SK-N-SH treated with all-trans-retinoic acid at 6 μM for 48 hours (cell line): ENCODE measurements at regions not wholly inside any gene's neighbourhood (a gene's known extent, or its start where the extent isn't known, plus 50 kb on each side); places are given as distances from the start of the nearest gene placed in this dataset.

Experiments used
- ATAC-seq: fragments of 200-7000 bp; cut with Tn5 transposase; 3 replicates; pipeline ENCODE4 v1.9.1; 2020; ENCODE audit warnings: mild to moderate bottlenecking, moderate library complexity
- BACH2 ChIP-seq: fragments of 250-450 bp; sonication (Bioruptor Pico); IDR thresholded peaks from 2 replicates; pipeline ENCODE4 v1.9.0; 2021; ENCODE audit warnings: mild to moderate bottlenecking, borderline replicate concordance
- CREB5 ChIP-seq: fragments of 250-450 bp; sonication (Bioruptor Pico); IDR thresholded peaks from 2 replicates; pipeline ENCODE4 v1.5.1; 2020; ENCODE audit warnings: low read depth, mild to moderate bottlenecking, moderate library complexity
- CSRNP3 ChIP-seq: fragments of 250-450 bp; sonication (Bioruptor Pico); IDR thresholded peaks from 2 replicates; pipeline ENCODE4 v1.5.1; 2021; ENCODE audit warnings: mild to moderate bottlenecking, moderate library complexity
- ESRRG ChIP-seq: fragments of 250-450 bp; sonication (Bioruptor Pico); IDR thresholded peaks from 2 replicates; pipeline ENCODE4 v1.6.1; 2021; ENCODE audit warnings: mild to moderate bottlenecking
- GLIS3 ChIP-seq: fragments of 250-450 bp; sonication (Bioruptor Pico); IDR thresholded peaks from 2 replicates; pipeline ENCODE4 v1.5.0; 2020; ENCODE audit warnings: mild to moderate bottlenecking, moderate library complexity
- ISL1 ChIP-seq: fragments of 250-450 bp; sonication (Bioruptor Pico); IDR thresholded peaks from 2 replicates; pipeline ENCODE4 v2.1.2; 2022; ENCODE audit warnings: mild to moderate bottlenecking, moderate library complexity
- OSR1 ChIP-seq: fragments of 250-450 bp; sonication (Bioruptor Pico); IDR thresholded peaks from 2 replicates; pipeline ENCODE4 v1.8.0; 2022; ENCODE audit warnings: moderate library complexity, mild to moderate bottlenecking, inconsistent platforms
- PATZ1 ChIP-seq: fragments of 250-450 bp; sonication (Bioruptor Pico); IDR thresholded peaks from 2 replicates; pipeline ENCODE4 v1.8.0; 2020; ENCODE audit warnings: mild to moderate bottlenecking, moderate library complexity, borderline replicate concordance
- POU6F1 ChIP-seq: fragments of 250-450 bp; sonication (Bioruptor Pico); IDR thresholded peaks from 2 replicates; pipeline ENCODE4 v1.8.0; 2021; ENCODE audit warnings: low read depth, mild to moderate bottlenecking, moderate library complexity, borderline replicate concordance
- PPARA ChIP-seq: fragments of 250-450 bp; sonication (Bioruptor Pico); IDR thresholded peaks from 2 replicates; pipeline ENCODE4 v1.5.0; 2020; ENCODE audit warnings: mild to moderate bottlenecking, borderline replicate concordance
- RARB ChIP-seq: fragments of 250-450 bp; sonication (Bioruptor Pico); IDR thresholded peaks from 2 replicates; pipeline ENCODE4 v1.8.0; 2021; ENCODE audit warnings: mild to moderate bottlenecking, moderate library complexity
- SNAI2 ChIP-seq: fragments of 250-450 bp; sonication (Bioruptor Pico); IDR thresholded peaks from 2 replicates; pipeline ENCODE4 v1.5.0; 2020; ENCODE audit warnings: mild to moderate bottlenecking, moderate library complexity
- TCF4 ChIP-seq: fragments of 250-450 bp; sonication (Bioruptor Pico); IDR thresholded peaks from 2 replicates; pipeline ENCODE4 v1.8.0; 2021; ENCODE audit warnings: mild to moderate bottlenecking, moderate library complexity, borderline replicate concordance
- TSHZ2 ChIP-seq: fragments of 250-450 bp; sonication (Bioruptor Pico); IDR thresholded peaks from 2 replicates; pipeline ENCODE4 v1.5.0; 2020; ENCODE audit warnings: mild to moderate bottlenecking, moderate library complexity
- ZFP3 ChIP-seq: fragments of 250-450 bp; sonication (Bioruptor Pico); IDR thresholded peaks from 2 replicates; pipeline ENCODE4 v1.5.0; 2020; ENCODE audit warnings: mild to moderate bottlenecking, moderate library complexity
- ZFP30 ChIP-seq: fragments of 450-650 bp; formaldehyde crosslinking; IDR thresholded peaks from 2 replicates; pipeline ENCODE4 v1.5.0; 2022; ENCODE audit warnings: mild to moderate bottlenecking, moderate library complexity
- ZNF565 ChIP-seq: fragments of 450-650 bp; formaldehyde crosslinking; conservative IDR thresholded peaks from 2 replicates; pipeline ENCODE4 v1.5.0; 2020; ENCODE audit warnings: low read depth, mild to moderate bottlenecking, moderate library complexity
- ZNF70 ChIP-seq: fragments of 450-650 bp; formaldehyde crosslinking; IDR thresholded peaks from 2 replicates; pipeline ENCODE4 v1.5.0; 2020; ENCODE audit warnings: mild to moderate bottlenecking, moderate library complexity
- ZNF8 ChIP-seq: fragments of 450-650 bp; formaldehyde crosslinking; IDR thresholded peaks from 2 replicates; pipeline ENCODE4 v1.5.0; 2020; ENCODE audit warnings: mild to moderate bottlenecking, moderate library complexity

- TF ChIP-seq ESRRG (CRISPR knock-in tag) (no peak), ZNF8 (CRISPR knock-in tag) (peak; percentile 91)
- TF ChIP-seq, all 23 proteins: peak for 1
- ATAC-seq, result no peak
Measured at GRCh38 chr16:61074324-61074723, 961.9 kb downstream of the CDH8 start.

GRCh38 chr16:61057635-61058034 is 978.6 kb downstream of the CDH8 start:
- TF ChIP-seq CREB5 (no peak), GLIS3 (CRISPR knock-in tag) (no peak), PPARA (CRISPR knock-in tag) (no peak), BACH2 (no peak), PATZ1 (no peak), ZFP30 (CRISPR knock-in tag) (no peak), CSRNP3 (CRISPR knock-in tag) (no peak), TCF4 (CRISPR knock-in tag) (no peak), RARB (CRISPR knock-in tag) (no peak), SNAI2 (CRISPR knock-in tag) (no peak), OSR1 (CRISPR knock-in tag) (no peak), TSHZ2 (no peak), ZNF70 (CRISPR knock-in tag) (no peak), ZNF565 (CRISPR knock-in tag) (no peak), ISL1 (CRISPR knock-in tag) (no peak), ZNF8 (CRISPR knock-in tag) (no peak), POU6F1 (no peak)
- TF ChIP-seq, all 23 proteins: peak for 0
- no peak for ATAC-seq

- ATAC-seq, result no peak
- TF ChIP-seq ZNF8 (CRISPR knock-in tag) (no peak), ZNF565 (CRISPR knock-in tag) (no peak), POU6F1 (no peak), ESRRG (CRISPR knock-in tag) (no peak), ISL1 (CRISPR knock-in tag) (no peak), TCF4 (CRISPR knock-in tag) (no peak), OSR1 (CRISPR knock-in tag) (no peak), ZFP30 (CRISPR knock-in tag) (no peak), PATZ1 (no peak), ZNF70 (CRISPR knock-in tag) (no peak), ZFP3 (CRISPR knock-in tag) (no peak), CSRNP3 (CRISPR knock-in tag) (no peak), CREB5 (no peak), PPARA (CRISPR knock-in tag) (no peak)
Measured at GRCh38 chr16:61050547-61050946, 985.7 kb downstream of the CDH8 start.
